ENCODE measurements at regions not wholly inside any gene's neighbourhood (a gene's known extent, or its start where the extent isn't known, plus 50 kb on each side); places are given as distances from the start of the nearest gene placed in this dataset.

DNA sequence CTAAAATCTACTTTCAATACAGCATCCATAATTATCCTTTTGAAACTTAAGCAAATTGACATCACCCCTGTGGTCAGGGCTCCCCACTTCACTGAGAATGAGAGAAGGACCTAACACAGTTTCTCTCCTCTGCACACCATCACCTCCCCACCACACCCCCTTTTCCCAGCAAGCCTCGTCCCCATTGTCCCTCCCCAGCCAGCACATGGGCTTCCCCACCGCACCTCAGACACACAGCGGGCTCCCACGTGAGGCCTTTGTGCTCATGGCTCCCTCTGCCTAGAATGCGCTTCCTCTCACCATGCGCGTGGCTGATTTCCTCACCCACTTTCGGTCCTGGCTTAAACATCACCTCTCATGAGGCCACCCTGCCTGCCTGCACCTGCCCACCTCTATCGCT, 639.0 kb upstream of the FRG1 start:
- Mint-ChIP-seq H3K4me3 (ENCODE audit: low read depth) (no peak overlapping the region), H3K27me3 (no peaks in the 10 kb centered on the region), H3K36me3 (ENCODE audit: insufficient read depth) (no peaks in the 10 kb centered on the region), H3K4me1 (ENCODE audit: low read depth) (no peaks in the 10 kb centered on the region), H3K27ac (no peak overlapping the region), H3K9me3 (ENCODE audit: low read depth) (peaks cover 19% of the 10 kb centered on the region)
- DNase-seq (ENCODE audit: low spot score, unreplicated experiment), result no peak
- TF ChIP-seq CTCF (IDR thresholded peaks at IDR 0.05; ENCODE audit: unreplicated experiment), result no peak

DNA sequence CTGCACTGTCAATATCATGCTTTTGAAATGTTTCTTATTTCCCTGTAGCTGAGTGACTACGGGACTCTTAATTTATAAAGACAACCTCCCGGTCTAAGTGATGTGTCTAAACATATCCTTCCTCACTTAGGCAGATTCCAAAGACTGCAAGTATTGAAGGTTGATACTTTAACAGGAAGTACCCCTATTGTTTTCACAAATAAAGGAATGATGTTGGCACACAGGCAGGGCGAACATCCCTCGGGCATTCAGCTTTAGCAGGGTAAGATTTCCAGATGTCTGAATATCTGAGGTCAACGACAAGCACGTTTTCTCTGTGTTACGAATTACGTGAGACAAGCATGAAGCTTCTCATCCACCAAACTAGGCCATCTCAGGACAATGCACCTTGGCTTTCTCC, 638.0 kb upstream of the FRG1 start:
- Mint-ChIP-seq H3K36me3 (ENCODE audit: insufficient read depth) (no peaks in the 10 kb centered on the region), H3K4me3 (ENCODE audit: low read depth) (no peak overlapping the region), H3K9me3 (ENCODE audit: low read depth) (peaks cover 22% of the 10 kb centered on the region), H3K4me1 (ENCODE audit: low read depth) (no peaks in the 10 kb centered on the region), H3K27ac (no peak overlapping the region), H3K27me3 (no peaks in the 10 kb centered on the region)
- TF ChIP-seq CTCF (IDR thresholded peaks at IDR 0.05; ENCODE audit: unreplicated experiment), result no peak
- DNase-seq (ENCODE audit: low spot score, unreplicated experiment), result no peak

DNA sequence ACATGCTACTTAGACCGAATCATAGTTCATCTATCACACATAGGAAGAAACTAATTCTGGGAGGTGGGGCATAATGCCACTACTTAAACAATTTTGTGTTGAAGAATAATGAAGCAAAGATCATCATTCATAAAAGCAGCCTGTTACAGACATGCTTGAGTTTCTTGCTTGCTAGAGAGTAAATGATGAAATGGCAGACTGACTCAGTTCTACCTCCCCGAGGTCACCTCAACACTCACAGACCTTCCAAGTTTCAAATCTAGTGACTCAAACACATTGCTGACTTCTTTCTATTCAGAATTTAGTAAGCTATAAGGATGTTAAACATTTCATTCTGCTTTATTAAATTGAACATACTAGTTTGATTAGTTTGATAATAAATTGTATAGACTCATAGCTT, 636.5 kb upstream of the FRG1 start:
- no peak for DNase-seq (ENCODE audit: low spot score, unreplicated experiment)
- H3K36me3 Mint-ChIP-seq (ENCODE audit: insufficient read depth), result no peaks in the 10 kb centered on the region
- H3K27me3 Mint-ChIP-seq, result no peaks in the 10 kb centered on the region
- H3K4me3 Mint-ChIP-seq (ENCODE audit: low read depth), result no peak overlapping the region
- peaks cover 20% of the 10 kb centered on the region for H3K9me3 Mint-ChIP-seq (ENCODE audit: low read depth)
- no peaks in the 10 kb centered on the region for H3K4me1 Mint-ChIP-seq (ENCODE audit: low read depth)
- no peak for TF ChIP-seq CTCF (IDR thresholded peaks at IDR 0.05; ENCODE audit: unreplicated experiment)
- H3K27ac Mint-ChIP-seq, result no peak overlapping the region

DNA sequence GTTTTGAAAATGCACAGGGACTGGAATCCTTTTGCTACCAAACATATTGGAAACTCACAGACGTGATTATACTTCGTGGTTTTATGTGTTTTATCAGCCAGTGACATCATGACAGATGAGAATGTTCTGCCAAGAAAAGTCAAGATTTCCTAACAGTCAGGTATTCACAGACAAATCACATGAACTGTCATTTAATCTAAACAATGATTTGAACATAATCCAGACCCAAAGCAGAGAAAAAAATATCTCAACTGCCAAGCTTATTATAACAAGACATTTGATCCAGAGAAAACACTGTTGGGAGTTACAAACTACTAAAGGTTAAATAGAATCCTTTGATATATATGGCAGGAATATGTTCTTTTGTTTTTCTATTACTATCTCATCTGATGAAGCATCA, 635.9 kb upstream of the FRG1 start:
- peaks cover 23% of the 10 kb centered on the region for H3K9me3 Mint-ChIP-seq (ENCODE audit: low read depth)

GRCh38 chr4:189305500-189305899, 635.2 kb upstream of the FRG1 start:
- H3K27ac Mint-ChIP-seq, result no peak overlapping the region
- H3K9me3 Mint-ChIP-seq (ENCODE audit: low read depth), result peaks cover 23% of the 10 kb centered on the region
- no peak for TF ChIP-seq CTCF (IDR thresholded peaks at IDR 0.05; ENCODE audit: unreplicated experiment)
- H3K27me3 Mint-ChIP-seq, result no peaks in the 10 kb centered on the region
- H3K4me3 Mint-ChIP-seq (ENCODE audit: low read depth), result no peak overlapping the region
- no peaks in the 10 kb centered on the region for H3K4me1 Mint-ChIP-seq (ENCODE audit: low read depth)
- DNase-seq (ENCODE audit: low spot score, unreplicated experiment), result no peak
- H3K36me3 Mint-ChIP-seq (ENCODE audit: insufficient read depth), result peaks cover 1% of the 10 kb centered on the region

More for the DNA sequence above, 635.9 kb upstream of the FRG1 start:
- Mint-ChIP-seq H3K27ac (no peak overlapping the region), H3K4me1 (ENCODE audit: low read depth) (no peaks in the 10 kb centered on the region), H3K4me3 (ENCODE audit: low read depth) (no peak overlapping the region), H3K36me3 (ENCODE audit: insufficient read depth) (peaks cover under 1% of the 10 kb centered on the region), H3K27me3 (no peaks in the 10 kb centered on the region)
- no peak for TF ChIP-seq CTCF (IDR thresholded peaks at IDR 0.05; ENCODE audit: unreplicated experiment)
- no peak for DNase-seq (ENCODE audit: low spot score, unreplicated experiment)
